ENCODE measurements at regions not wholly inside any gene's neighbourhood (a gene's known extent, or its start where the extent isn't known, plus 50 kb on each side); places are given as distances from the start of the nearest gene placed in this dataset.

DNA sequence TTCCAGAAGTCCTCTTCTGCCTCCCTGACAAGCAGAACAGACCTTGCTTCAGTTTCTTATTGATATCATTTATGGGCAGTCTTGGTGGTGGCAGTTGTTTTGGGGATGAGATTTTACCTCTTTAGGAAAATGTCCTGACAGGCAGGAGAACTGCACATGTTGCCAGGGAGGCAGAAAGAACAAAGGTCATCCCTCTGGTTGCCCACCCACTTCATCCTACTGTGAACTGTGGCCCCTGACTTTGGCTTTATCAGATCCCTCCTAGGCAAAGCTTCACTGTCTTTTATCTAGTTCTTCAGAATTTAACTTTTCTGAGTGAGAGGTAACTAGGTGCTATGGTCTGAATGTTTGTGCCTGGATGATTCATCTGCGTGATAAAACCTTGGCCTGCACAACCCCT, 2071.3 kb upstream of the CELF4 start:
- no peak for ATAC-seq
- no peak for DNase-seq (ENCODE audit: low spot score)
- intact Hi-C loops (cut with DNase I), result no loop called here

DNA sequence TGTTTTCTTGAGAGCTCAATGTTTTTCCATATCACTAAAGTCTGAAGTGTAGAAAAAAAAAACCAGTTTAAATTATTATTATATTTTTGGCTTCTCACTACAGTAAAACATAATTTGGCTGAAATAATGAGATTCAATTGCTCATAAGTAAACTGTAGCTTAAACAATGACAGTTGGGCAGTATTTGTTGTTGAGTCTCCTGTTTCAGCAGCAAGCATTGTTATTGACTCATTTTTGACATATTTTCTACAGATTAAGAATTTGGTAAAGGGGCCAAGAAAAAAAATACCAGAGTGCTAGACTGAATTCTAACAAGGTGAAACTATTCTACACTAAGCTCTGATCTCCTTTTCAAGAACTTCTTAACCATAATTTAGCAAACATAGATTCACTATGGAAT, 2070.4 kb upstream of the CELF4 start:
- intact Hi-C loops (cut with DNase I), result no loop called here
- no peak for DNase-seq (ENCODE audit: low spot score)
- ATAC-seq, result no peak

- intact Hi-C loops (cut with DNase I), result no loop called here
- DNase-seq (ENCODE audit: low spot score) (no peak), ATAC-seq (no peak)
Observed at GRCh38 chr18:39635192-39635591, 2069.6 kb upstream of the CELF4 start.

DNA sequence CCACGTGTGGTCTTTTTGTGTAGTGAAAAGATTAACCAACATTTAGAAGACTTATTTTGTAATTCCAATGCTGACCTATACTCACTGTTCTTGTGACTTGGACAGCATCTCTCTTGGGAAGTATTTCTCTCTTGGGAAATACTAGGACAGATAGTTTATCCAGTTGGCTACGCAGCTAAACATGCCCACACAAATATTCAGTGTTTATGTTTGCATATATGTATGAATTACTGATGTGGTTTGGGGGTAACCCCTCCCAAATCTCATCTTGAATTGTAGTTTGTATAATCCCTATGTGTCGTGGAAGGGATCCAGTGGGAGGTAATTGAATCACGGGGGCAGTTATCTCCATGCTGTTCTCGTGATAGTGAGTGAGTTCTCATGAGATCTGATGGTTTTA, 2062.3 kb upstream of the CELF4 start:
- intact Hi-C loops (cut with DNase I), result loop anchor here (10.0 kb wide), 1 partner anchor 283 kb away; no protein-coding TSS in a partner anchor
- no peak for DNase-seq (ENCODE audit: low spot score)
- ATAC-seq, result no peak

- DNase-seq (ENCODE audit: low spot score), result no peak
- intact Hi-C loops (cut with DNase I), result loop anchor here (10.0 kb wide), 1 partner anchor 280 kb away; no protein-coding TSS in a partner anchor
- no peak for ATAC-seq
Observed at GRCh38 chr18:39624961-39625360, 2059.4 kb upstream of the CELF4 start.

DNA sequence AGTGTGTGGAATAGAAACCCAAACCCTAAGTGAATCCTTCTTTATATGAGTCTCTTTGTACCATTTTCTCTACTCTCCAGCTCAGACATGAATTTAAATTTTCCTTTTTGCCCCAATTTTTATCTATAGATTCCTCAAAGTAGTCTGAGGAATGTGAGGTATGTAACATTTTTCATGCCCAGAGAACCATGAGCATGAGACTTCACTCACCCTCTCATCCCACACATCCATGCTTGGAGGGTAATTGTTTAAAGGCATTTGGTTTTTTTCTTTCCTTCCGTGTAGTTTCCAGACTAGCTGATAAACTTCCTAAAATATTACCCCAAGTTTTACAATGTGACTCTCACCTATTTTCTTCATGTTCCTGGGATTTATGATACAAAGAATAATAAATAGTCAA, 2056.8 kb upstream of the CELF4 start:
- no peak for ATAC-seq
- intact Hi-C loops (cut with DNase I), result loop anchor here (10.0 kb wide), 1 partner anchor 278 kb away; no protein-coding TSS in a partner anchor
- DNase-seq (ENCODE audit: low spot score), result no peak

- no peak for DNase-seq (ENCODE audit: low spot score)
- intact Hi-C loops (cut with DNase I), result loop anchor here (10.0 kb wide), 1 partner anchor 276 kb away; no protein-coding TSS in a partner anchor
- no peak for ATAC-seq
Observed at GRCh38 chr18:39620551-39621168, 2055.1 kb upstream of the CELF4 start.

GRCh38 chr18:39618265-39619003, 2052.8 kb upstream of the CELF4 start:
- ATAC-seq (no peak), DNase-seq (ENCODE audit: low spot score) (no peak)
- intact Hi-C loops (cut with DNase I), result no loop called here

- no peak for ATAC-seq
- DNase-seq (ENCODE audit: low spot score), result no peak
- intact Hi-C loops (cut with DNase I), result no loop called here
Observed at GRCh38 chr18:39611381-39612100, 2045.9 kb upstream of the CELF4 start.

GRCh38 chr18:39607034-39607433, 2041.4 kb upstream of the CELF4 start:
- DNase-seq (ENCODE audit: low spot score), result no peak
- intact Hi-C loops (cut with DNase I), result no loop called here
- ATAC-seq, result no peak

DNA sequence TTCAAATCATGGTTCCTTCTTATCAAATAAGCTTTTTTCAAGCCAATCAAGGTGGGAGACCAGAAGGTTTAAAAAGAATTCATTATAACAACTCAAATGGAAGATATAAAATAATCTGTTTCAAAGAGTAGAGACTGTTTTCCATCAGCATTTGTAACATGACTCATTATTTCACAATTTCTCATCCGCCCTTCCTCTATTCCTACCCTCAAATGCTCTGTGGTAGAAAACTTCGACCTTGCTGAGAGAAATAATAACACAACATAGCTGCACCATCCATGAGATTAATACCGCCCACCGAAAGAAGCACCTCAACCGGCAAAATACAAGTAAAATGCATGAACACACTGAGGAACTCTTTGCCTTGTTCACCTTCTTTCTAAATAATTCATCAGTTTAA, 2039.2 kb upstream of the CELF4 start:
- intact Hi-C loops (cut with DNase I), result no loop called here
- ATAC-seq (no peak), DNase-seq (ENCODE audit: low spot score) (no peak)

GRCh38 chr18:39602131-39602530, 2036.5 kb upstream of the CELF4 start:
- intact Hi-C loops (cut with DNase I), result no loop called here
- ATAC-seq (no peak), DNase-seq (ENCODE audit: low spot score) (no peak)

GRCh38 chr18:39600894-39601293, 2035.3 kb upstream of the CELF4 start:
- DNase-seq (ENCODE audit: low spot score) (no peak), ATAC-seq (no peak)
- intact Hi-C loops (cut with DNase I), result no loop called here

- ATAC-seq, result no peak
- no peak for DNase-seq (ENCODE audit: low spot score)
- intact Hi-C loops (cut with DNase I), result no loop called here
Observed at GRCh38 chr18:39599251-39599650, 2033.7 kb upstream of the CELF4 start.

DNA sequence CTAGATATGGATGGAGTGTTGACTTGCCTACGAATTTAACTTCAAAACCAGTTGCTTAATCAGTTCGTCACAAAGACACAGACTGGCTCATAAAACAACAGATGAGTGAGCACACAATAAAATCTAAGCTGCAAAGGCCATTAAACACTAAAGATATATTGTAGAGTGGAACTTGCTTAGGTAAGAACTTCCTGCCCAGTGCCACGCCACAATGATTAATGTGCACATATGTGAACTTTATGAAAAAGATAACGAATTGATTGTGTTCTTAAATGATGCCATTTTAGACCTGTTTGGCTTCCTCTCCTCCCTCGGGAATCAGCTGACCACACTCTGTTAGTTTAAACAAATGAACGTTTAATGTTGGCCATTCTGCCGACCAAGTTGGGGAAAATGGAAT, 2031.3 kb upstream of the CELF4 start:
- ATAC-seq (no peak), DNase-seq (ENCODE audit: low spot score) (no peak)
- intact Hi-C loops (cut with DNase I), result no loop called here

DNA sequence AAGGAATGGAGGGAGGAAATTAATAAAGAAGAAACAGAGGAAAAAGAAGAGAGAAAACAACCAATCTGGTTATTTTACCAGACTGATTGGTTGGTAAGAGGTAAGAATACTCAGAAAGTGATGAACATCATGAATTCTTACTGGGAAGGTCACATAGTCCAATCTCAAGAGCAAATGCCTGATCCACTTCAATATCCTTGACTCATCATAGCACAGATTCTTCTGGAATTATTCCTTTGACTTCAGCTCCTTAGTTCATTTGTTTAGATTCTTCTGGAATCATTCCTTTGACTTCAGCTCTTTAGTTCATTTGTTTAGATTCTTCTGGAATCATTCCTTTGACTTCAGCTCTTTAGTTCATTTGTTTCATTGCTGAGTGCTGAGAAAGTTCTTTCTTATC, 2030.6 kb upstream of the CELF4 start:
- no peak for DNase-seq (ENCODE audit: low spot score)
- ATAC-seq, result no peak
- intact Hi-C loops (cut with DNase I), result no loop called here

DNA sequence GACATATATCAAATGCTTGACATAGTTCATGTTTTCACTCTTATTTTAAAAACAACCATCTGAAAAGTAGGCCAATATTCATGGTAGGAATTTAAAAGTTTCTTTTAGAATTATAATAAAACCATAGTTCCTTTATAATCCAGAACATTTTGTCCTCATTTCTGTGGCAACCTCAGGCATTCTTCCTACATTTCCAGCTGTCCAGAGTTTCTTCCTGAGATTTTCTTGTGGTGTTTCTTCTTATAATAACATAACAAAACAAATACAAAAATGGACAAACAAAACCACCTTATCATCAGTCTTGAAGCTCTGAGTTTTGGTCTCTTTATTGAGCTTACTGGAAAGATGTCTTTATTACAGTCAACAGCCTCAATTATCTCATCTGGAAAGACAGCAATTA, 2028.6 kb upstream of the CELF4 start:
- no peak for ATAC-seq
- no peak for DNase-seq (ENCODE audit: low spot score)
- intact Hi-C loops (cut with DNase I), result no loop called here

- DNase-seq (ENCODE audit: low spot score), result no peak
- no peak for ATAC-seq
- intact Hi-C loops (cut with DNase I), result no loop called here
Observed at GRCh38 chr18:39591649-39592048, 2026.1 kb upstream of the CELF4 start.

DNA sequence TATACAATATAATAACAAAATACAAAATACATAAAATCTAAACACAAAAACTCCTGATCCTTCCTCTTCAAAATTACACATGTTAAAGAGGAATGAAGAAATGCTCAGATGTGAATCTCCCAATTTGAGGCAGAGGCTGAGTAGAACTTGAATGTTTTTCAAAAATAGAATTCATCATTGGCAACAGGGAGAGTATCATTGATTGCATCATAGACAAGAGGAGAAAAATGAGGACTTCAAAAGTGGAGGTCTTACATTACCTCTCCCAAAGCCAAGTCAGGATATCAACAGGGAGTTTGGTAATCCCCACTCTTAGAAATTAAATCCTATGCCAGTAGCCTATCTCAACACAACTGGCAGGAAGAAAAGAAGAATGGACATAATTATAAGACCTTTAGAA, 2023.9 kb upstream of the CELF4 start:
- intact Hi-C loops (cut with DNase I), result no loop called here
- ATAC-seq (no peak), DNase-seq (ENCODE audit: low spot score) (no peak)

DNA sequence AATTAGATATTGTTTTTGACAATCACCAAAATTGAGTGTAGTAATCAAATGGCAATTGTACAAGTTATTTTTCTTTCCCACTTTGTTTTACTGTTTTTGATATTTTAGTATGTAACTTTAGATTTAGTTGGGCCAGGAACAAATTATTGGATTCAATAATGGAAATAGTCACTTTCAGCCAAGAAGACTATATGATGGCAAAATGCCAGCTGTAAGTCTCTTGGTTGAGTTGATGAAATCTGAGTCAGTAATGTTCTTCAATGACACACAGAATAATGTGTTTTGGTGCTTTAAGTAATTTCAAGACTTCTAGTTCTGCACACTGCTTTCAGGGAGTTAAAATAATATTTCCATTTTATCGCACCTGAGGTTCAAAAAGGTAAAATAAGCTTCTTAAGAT, 2022.0 kb upstream of the CELF4 start:
- DNase-seq (ENCODE audit: low spot score), result no peak
- intact Hi-C loops (cut with DNase I), result no loop called here

More for the DNA sequence above, 2022.0 kb upstream of the CELF4 start:
- ATAC-seq, result no peak
